Mesothelial cell of epicardium (in vitro differentiated cells): ENCODE measurements at regions not wholly inside any gene's neighbourhood (a gene's known extent, or its start where the extent isn't known, plus 50 kb on each side); places are given as distances from the start of the nearest gene placed in this dataset.

Experiments
- DNase-seq, 2 experiments: peaks; one replicate each; pipeline ENCODE4 v3.0.0; 2021; ENCODE audit warnings: low spot score in 2 of 2; ENCODE audit not compliant: unreplicated experiment in 2 of 2
- H3K27ac Mint-ChIP-seq: 2 replicates; pipeline ENCODE4 v1.8.0; 2021; ENCODE audit warnings: mixed read lengths
- H3K27me3 Mint-ChIP-seq: 2 replicates; pipeline ENCODE4 v1.8.0; 2021; ENCODE audit warnings: low read depth, mixed read lengths
- H3K36me3 Mint-ChIP-seq: 2 replicates; pipeline ENCODE4 v1.8.0; 2021; ENCODE audit warnings: mixed read lengths
- H3K4me1 Mint-ChIP-seq: 2 replicates; pipeline ENCODE4 v1.8.0; 2021; ENCODE audit warnings: mixed read lengths
- H3K4me3 Mint-ChIP-seq: 2 replicates; pipeline ENCODE4 v1.8.0; 2021; ENCODE audit warnings: mild to moderate bottlenecking, moderate library complexity, mixed read lengths
- H3K9me3 Mint-ChIP-seq: 2 replicates; pipeline ENCODE4 v1.8.0; 2021; ENCODE audit warnings: mixed read lengths
- CTCF ChIP-seq: fragments of 200-600 bp; sonication (generic); IDR thresholded peaks from one replicate; pipeline ENCODE4 v1.5.0; 2021; ENCODE audit warnings: antibody characterized with exemption; ENCODE audit not compliant: unreplicated experiment

DNA sequence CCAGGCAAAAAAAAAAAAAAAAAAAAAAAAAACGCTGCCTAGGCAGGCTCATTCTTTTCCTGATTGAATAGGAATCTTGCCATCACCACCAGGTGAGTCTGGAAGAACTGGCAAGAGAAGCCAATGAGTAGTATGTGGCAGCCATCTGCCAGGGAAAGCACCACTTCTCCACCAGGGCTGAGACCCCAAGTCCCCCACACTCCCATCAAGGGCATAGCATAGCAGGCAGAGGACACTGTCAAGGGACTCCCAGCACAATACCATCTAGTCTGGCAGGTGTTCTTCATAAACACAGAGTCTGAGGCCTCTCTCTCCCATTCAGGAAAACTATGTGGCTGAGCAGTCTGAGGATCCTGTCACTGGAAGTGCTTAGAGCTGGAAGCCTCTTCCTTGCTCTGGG is 538.1 kb upstream of the DSEL start:
- TF ChIP-seq CTCF = no peak
- no peaks in the 10 kb centered on the region for H3K9me3 Mint-ChIP-seq
- no peak overlapping the region for H3K4me3 Mint-ChIP-seq
- H3K36me3 Mint-ChIP-seq = no peaks in the 10 kb centered on the region
- no peaks in the 10 kb centered on the region for H3K4me1 Mint-ChIP-seq
- no peaks in the 10 kb centered on the region for H3K27me3 Mint-ChIP-seq
- no peak for DNase-seq
- H3K27ac Mint-ChIP-seq = no peak overlapping the region

DNA sequence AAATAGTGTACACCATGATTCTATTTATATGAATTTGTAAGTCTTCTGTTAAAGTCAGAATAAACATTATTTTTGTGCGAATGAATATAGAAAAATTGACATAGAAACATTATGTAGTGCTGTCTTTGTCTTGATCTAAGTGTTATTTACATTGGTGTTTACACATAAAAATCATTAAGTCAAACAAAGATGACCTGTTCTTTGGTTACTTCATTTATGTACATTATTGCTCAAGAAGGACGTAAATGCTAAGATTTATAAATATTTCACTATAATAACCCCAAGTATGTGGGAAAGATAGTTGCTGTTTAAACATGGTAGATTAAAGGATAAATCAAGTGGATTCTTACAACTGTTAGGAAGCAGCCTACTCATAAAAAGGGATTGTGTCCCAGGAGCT is 536.8 kb upstream of the DSEL start:
- Mint-ChIP-seq H3K9me3 (no peaks in the 10 kb centered on the region), H3K4me1 (no peaks in the 10 kb centered on the region), H3K4me3 (no peak overlapping the region), H3K27ac (no peak overlapping the region), H3K36me3 (no peaks in the 10 kb centered on the region), H3K27me3 (no peaks in the 10 kb centered on the region)
- TF ChIP-seq CTCF = no peak
- DNase-seq = no peak

DNA sequence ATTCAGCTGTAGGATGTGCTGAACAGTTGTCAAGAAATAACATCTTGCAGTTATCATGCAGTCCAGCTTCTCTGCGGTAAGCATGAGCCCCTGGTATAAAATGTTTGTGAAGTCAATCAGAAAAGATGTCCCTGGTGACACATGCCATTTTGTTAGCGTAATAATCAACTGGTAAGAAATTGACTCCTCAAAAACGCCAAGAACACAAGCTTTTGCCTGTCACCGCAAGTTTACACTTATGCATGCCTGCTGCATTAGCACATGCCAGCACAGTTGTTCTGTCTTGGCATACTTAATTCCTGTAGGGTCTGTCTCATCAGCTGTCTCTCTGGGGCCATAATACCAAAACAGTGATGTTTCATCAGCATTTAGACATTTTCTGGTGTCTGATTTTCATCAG is 524.8 kb upstream of the DSEL start:
- no peak overlapping the region for H3K4me3 Mint-ChIP-seq
- H3K27ac Mint-ChIP-seq = no peak overlapping the region
- H3K27me3 Mint-ChIP-seq = no peaks in the 10 kb centered on the region
- no peaks in the 10 kb centered on the region for H3K36me3 Mint-ChIP-seq
- no peak for DNase-seq
- no peak for TF ChIP-seq CTCF
- no peaks in the 10 kb centered on the region for H3K9me3 Mint-ChIP-seq
- no peaks in the 10 kb centered on the region for H3K4me1 Mint-ChIP-seq

DNA sequence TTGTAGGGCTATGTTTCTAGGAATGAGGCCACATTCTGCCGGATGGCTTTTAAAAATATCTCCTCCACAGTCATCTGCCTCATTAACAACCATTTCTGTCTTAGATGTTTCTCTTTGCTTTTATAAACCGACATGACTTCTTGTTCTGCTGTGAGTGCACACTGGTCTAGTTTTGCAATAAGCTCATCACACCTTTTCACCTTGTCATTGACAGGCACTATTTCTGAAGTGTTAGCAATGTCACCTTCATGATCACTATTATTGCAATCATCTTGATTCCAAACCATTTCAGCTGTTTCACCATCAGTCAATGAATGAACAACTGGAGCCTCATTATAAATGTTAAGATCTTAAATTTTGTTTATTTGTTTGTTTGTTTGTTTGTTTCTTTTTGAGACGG is 523.7 kb upstream of the DSEL start:
- Mint-ChIP-seq H3K27ac (no peak overlapping the region), H3K27me3 (no peaks in the 10 kb centered on the region), H3K36me3 (no peaks in the 10 kb centered on the region), H3K4me1 (no peaks in the 10 kb centered on the region), H3K4me3 (no peak overlapping the region), H3K9me3 (no peaks in the 10 kb centered on the region)
- no peak for TF ChIP-seq CTCF
- no peak for DNase-seq

GRCh38 chr18:68035774-68036522 is 519.4 kb upstream of the DSEL start:
- no peaks in the 10 kb centered on the region for H3K4me1 Mint-ChIP-seq
- no peak for TF ChIP-seq CTCF
- no peak overlapping the region for H3K4me3 Mint-ChIP-seq
- no peaks in the 10 kb centered on the region for H3K36me3 Mint-ChIP-seq
- no peaks in the 10 kb centered on the region for H3K27me3 Mint-ChIP-seq
- H3K27ac Mint-ChIP-seq = no peak overlapping the region
- no peak for DNase-seq
- H3K9me3 Mint-ChIP-seq = no peaks in the 10 kb centered on the region

GRCh38 chr18:68034296-68034695 is 517.8 kb upstream of the DSEL start:
- Mint-ChIP-seq H3K27ac (no peak overlapping the region), H3K4me3 (no peak overlapping the region), H3K36me3 (no peaks in the 10 kb centered on the region)

More at GRCh38 chr18:68034296-68034695, 517.8 kb upstream of the DSEL start:
- DNase-seq = no peak
- Mint-ChIP-seq H3K9me3 (no peaks in the 10 kb centered on the region), H3K4me1 (no peaks in the 10 kb centered on the region), H3K27me3 (no peaks in the 10 kb centered on the region)
- no peak for TF ChIP-seq CTCF
